ENCODE measurements at regions not wholly inside any gene's neighbourhood (a gene's known extent, or its start where the extent isn't known, plus 50 kb on each side); places are given as distances from the start of the nearest gene placed in this dataset.

- Histone ChIP-seq H3K4me2 (replicated peaks; ENCODE audit: low read depth, low read length, poor library complexity, severe bottlenecking) (no peak overlapping the region), H3K27ac (ENCODE audit: low read length in 2 of 2) (no peak overlapping the region), H3K9me3 (ENCODE audit: control extremely low read depth in 1 of 3, control insufficient read depth in 2 of 3, insufficient read depth in 1 of 3, low read length in 2 of 3) (peaks cover 0 to 12% (median 0%) of the 10 kb centered on the region in 3 donors), H3K9ac (ENCODE audit: low read length) (no peak overlapping the region), H3K4me1 (ENCODE audit: control insufficient read depth in 2 of 2, insufficient read depth in 2 of 2, low read length in 2 of 2) (no peaks in the 10 kb centered on the region), H3K79me2 (ENCODE audit: control insufficient read depth, insufficient read depth, low read length) (no peaks in the 10 kb centered on the region), H3K27me3 (replicated peaks in 1 of 4; ENCODE audit: control extremely low read depth in 1 of 4, control insufficient read depth in 3 of 4, insufficient read depth in 4 of 4, low read length in 3 of 4) (no peaks in the 10 kb centered on the region), H3K4me3 (ENCODE audit: control extremely low read depth in 1 of 5, extremely low read depth in 1 of 5, insufficient read depth in 1 of 5, low read depth in 2 of 5, low read length in 4 of 5) (no peak overlapping the region), H4K20me1 (ENCODE audit: control insufficient read depth, insufficient read depth, low read length, poor library complexity, severe bottlenecking) (no peaks in the 10 kb centered on the region), H3K36me3 (replicated peaks in 1 of 2; ENCODE audit: control extremely low read depth in 1 of 2, control insufficient read depth in 1 of 2, extremely low read depth in 1 of 2, insufficient read depth in 2 of 2, low read length in 1 of 2) (no peaks in the 10 kb centered on the region), H2AFZ (ENCODE audit: insufficient read depth, low read depth, low read length, poor library complexity, severe bottlenecking) (no peak overlapping the region)
- ATAC-seq (ENCODE audit: low read depth) (no peak), DNase-seq (no peak)
- intact Hi-C loops (cut with micrococcal nuclease): no loop called here
- Mint-ChIP-seq H3K4me1 (no peaks in the 10 kb centered on the region), H3K27ac (no peak overlapping the region), H3K27me3 (peaks cover 8% of the 10 kb centered on the region), H3K4me3 (no peak overlapping the region), H3K9me3 (ENCODE audit: insufficient read depth) (peaks cover 8% of the 10 kb centered on the region)
- POLR2A ChIA-PET: no interaction called here
- TF ChIP-seq CTCF (IDR thresholded peaks at IDR 0.05) (no peak), EZH2 (IDR thresholded peaks at IDR 0.05; ENCODE audit: borderline replicate concordance, insufficient read depth, low read depth, low read length, poor library complexity, severe bottlenecking) (no peak)
- CTCF ChIA-PET: no interaction called here
- 94% methylated on average over 3 of the region's 3 CpGs for WGBS (ENCODE audit: insufficient coverage)
Observed at GRCh38 chr6:85706272-85706671, 63.6 kb upstream of the SYNCRIP start.

GRCh38 chr6:85705220-85705619 is 62.5 kb upstream of the SYNCRIP start:
- H3K4me3 ChIP-seq (ENCODE audit: control extremely low read depth in 1 of 5, extremely low read depth in 1 of 5, insufficient read depth in 1 of 5, low read depth in 2 of 5, low read length in 4 of 5): no peak overlapping the region
- H3K79me2 ChIP-seq (ENCODE audit: control insufficient read depth, insufficient read depth, low read length): no peaks in the 10 kb centered on the region
- no peaks in the 10 kb centered on the region for H3K4me1 ChIP-seq (ENCODE audit: control insufficient read depth in 2 of 2, insufficient read depth in 2 of 2, low read length in 2 of 2)
- H2AFZ ChIP-seq (ENCODE audit: insufficient read depth, low read depth, low read length, poor library complexity, severe bottlenecking): no peak overlapping the region
- H3K9ac ChIP-seq (ENCODE audit: low read length): no peak overlapping the region
- ATAC-seq (ENCODE audit: low read depth) (no peak), DNase-seq (no peak)
- Mint-ChIP-seq H3K4me3 (no peak overlapping the region), H3K4me1 (no peaks in the 10 kb centered on the region), H3K9me3 (ENCODE audit: insufficient read depth) (peaks cover 7% of the 10 kb centered on the region), H3K27ac (no peak overlapping the region), H3K27me3 (peaks cover 8% of the 10 kb centered on the region)
- ChIA-PET POLR2A (no interaction called here), CTCF (no interaction called here)
- H3K27me3 ChIP-seq (replicated peaks in 1 of 4; ENCODE audit: control extremely low read depth in 1 of 4, control insufficient read depth in 3 of 4, insufficient read depth in 4 of 4, low read length in 3 of 4): no peaks in the 10 kb centered on the region
- peaks cover 0 to 13% (median 0%) of the 10 kb centered on the region in 3 donors for H3K9me3 ChIP-seq (ENCODE audit: control extremely low read depth in 1 of 3, control insufficient read depth in 2 of 3, insufficient read depth in 1 of 3, low read length in 2 of 3)
- H4K20me1 ChIP-seq (ENCODE audit: control insufficient read depth, insufficient read depth, low read length, poor library complexity, severe bottlenecking): no peaks in the 10 kb centered on the region
- 95% methylated on average over 8 of the region's 8 CpGs for WGBS (ENCODE audit: insufficient coverage)
- no peak overlapping the region for H3K4me2 ChIP-seq (replicated peaks; ENCODE audit: low read depth, low read length, poor library complexity, severe bottlenecking)
- intact Hi-C loops (cut with micrococcal nuclease): no loop called here
- no peaks in the 10 kb centered on the region for H3K36me3 ChIP-seq (replicated peaks in 1 of 2; ENCODE audit: control extremely low read depth in 1 of 2, control insufficient read depth in 1 of 2, extremely low read depth in 1 of 2, insufficient read depth in 2 of 2, low read length in 1 of 2)
- no peak for TF ChIP-seq EZH2 (IDR thresholded peaks at IDR 0.05; ENCODE audit: borderline replicate concordance, insufficient read depth, low read depth, low read length, poor library complexity, severe bottlenecking)
- no peak for TF ChIP-seq CTCF (IDR thresholded peaks at IDR 0.05)
- no peak overlapping the region for H3K27ac ChIP-seq (ENCODE audit: low read length in 2 of 2)
